ENCODE measurements at regions not wholly inside any gene's neighbourhood (a gene's known extent, or its start where the extent isn't known, plus 50 kb on each side); places are given as distances from the start of the nearest gene placed in this dataset.
"Not testable (repeated sequence)": the region's sequence is repeated elsewhere in the genome, so short reads cannot be mapped to it uniquely, and the experiment has no call there.

DNA sequence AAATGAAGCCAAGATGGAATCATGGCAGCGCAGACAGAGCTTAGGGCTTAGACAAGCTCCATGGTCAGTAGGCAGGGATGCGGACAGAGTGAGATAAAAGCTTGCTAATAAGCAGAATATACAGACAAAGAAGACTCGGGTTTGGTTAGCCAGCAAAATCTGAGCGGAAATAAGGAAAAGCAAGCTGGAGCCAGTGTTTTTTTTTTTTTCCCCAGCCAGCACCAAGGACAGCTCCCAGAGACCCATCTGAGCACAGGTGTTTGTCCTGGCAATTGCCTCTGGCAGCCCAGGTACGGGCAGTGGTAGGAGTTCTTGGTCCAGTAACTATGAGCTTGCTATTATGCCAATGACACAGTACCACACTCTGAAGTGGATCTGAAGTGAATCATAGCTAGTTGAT, 187.6 kb downstream of the ADCYAP1 start:
- no peak overlapping the region for H3K4me3 ChIP-seq (ENCODE audit: low read length)
- DNase-seq (ENCODE audit: low read depth), result no peak
- TF ChIP-seq, protein P1, sequence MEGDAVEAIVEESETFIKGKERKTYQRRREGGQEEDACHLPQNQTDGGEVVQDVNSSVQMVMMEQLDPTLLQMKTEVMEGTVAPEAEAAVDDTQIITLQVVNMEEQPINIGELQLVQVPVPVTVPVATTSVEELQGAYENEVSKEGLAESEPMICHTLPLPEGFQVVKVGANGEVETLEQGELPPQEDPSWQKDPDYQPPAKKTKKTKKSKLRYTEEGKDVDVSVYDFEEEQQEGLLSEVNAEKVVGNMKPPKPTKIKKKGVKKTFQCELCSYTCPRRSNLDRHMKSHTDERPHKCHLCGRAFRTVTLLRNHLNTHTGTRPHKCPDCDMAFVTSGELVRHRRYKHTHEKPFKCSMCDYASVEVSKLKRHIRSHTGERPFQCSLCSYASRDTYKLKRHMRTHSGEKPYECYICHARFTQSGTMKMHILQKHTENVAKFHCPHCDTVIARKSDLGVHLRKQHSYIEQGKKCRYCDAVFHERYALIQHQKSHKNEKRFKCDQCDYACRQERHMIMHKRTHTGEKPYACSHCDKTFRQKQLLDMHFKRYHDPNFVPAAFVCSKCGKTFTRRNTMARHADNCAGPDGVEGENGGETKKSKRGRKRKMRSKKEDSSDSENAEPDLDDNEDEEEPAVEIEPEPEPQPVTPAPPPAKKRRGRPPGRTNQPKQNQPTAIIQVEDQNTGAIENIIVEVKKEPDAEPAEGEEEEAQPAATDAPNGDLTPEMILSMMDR (conservative IDR thresholded peaks at IDR 0.05; ENCODE audit: low read length), result no peak

DNA sequence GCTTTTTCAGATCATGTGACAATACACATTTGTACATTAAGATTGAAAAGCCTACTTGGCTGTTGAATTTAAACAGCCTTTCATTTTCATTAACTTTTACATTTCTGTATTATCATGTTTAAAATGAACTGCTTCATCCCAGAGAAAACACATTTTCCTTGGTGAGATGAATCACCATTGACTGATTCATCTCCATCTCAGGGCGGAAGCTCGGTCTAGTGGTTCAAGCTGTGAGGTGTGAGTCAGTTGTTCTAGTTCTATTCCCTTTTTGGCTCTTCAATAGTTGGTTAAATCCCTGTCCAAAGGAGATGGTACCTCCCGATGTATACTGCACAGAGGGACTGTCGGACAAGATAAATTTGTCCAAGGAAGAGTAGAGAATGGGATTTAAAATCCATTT, 189.7 kb downstream of the ADCYAP1 start:
- DNase-seq (ENCODE audit: low read depth), result peak; percentile 39
- TF ChIP-seq, protein P1 (conservative IDR thresholded peaks at IDR 0.05; ENCODE audit: low read length), result no peak
- H3K4me3 ChIP-seq (ENCODE audit: low read length), result no peak overlapping the region

DNA sequence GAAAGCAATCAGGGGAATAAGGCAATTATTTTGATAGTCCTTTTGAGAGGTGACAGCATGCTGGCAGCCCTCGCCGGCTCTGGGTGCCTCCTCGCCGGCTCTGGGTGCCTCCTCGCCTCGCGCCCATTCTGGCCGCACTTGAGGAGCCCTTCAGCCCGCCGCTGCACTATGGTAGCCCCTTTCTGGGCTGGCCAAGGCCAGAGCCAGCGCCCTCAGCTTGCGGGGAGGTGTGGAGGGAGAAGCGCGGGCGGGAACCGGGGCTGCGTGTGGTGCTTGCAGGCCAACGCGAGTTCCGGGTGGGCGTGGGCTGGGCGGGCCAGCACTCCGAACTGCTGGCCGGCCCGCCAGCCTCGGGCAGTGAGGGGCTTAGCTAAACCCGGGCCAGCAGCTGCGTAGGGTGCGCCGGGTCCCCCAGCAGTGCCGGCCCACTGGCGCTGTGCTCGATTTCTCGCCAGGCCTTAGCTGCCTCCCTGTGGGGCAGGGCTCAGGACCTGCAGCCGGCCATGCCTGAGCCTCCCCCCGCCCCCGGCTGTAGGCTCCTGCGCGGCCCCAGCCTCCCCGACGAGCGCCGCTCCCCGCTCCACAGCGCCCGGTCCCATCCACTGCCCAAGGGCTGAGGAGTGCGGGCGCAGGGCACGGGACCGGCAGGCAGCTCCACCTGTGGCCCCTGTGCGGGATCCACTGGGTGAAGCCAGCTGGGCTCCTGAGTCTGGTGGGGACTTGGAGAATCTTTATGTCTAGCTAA, 193.5 kb downstream of the ADCYAP1 start:
- DNase-seq (ENCODE audit: low read depth); H3K4me3 ChIP-seq (ENCODE audit: low read length): not testable (repeated sequence)

DNA sequence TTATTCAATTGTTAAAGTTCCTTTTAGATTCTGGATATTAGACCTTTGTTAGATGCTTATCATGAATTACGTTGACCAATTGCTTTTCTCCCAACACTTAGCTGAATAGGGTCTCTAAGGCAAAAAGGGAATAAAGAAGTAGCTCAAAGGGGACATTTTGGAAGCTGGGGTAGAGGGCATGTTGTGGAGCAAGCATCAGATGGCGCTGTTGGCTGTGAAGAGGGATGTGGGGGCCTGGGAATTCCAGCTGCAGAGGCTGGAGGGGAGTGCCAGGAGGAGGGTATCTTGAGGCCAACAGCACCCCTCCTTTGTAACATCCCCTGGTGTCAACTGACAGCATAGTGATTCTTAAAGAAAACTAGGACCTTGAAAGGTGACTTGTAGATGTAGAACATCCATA, 198.2 kb downstream of the ADCYAP1 start:
- no peak for DNase-seq (ENCODE audit: low read depth)
- TF ChIP-seq, protein P1 (conservative IDR thresholded peaks at IDR 0.05; ENCODE audit: low read length), result no peak
- H3K4me3 ChIP-seq (ENCODE audit: low read length), result no peak overlapping the region

DNA sequence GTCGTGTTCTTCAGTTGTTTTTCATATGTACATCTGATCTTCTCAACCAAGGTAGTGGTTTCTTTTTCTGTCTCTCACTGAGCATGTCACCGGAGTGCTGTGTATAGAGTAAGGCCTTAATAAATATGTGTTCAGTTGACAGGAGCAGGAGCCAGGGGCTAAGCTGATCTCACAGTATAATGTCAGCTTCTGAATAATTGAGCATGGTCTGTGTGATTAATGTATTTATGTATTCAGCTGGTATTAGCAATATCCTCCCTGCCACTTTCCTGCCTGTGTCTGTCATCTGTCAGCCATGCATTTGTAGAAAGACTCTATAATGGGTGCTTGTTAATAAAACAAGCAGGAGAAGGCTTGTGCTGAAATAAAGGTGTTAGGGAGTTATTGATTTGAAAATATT, 198.9 kb downstream of the ADCYAP1 start:
- DNase-seq (ENCODE audit: low read depth), result no peak
- H3K4me3 ChIP-seq (ENCODE audit: low read length), result no peak overlapping the region
- TF ChIP-seq, protein P1 (conservative IDR thresholded peaks at IDR 0.05; ENCODE audit: low read length), result no peak

DNA sequence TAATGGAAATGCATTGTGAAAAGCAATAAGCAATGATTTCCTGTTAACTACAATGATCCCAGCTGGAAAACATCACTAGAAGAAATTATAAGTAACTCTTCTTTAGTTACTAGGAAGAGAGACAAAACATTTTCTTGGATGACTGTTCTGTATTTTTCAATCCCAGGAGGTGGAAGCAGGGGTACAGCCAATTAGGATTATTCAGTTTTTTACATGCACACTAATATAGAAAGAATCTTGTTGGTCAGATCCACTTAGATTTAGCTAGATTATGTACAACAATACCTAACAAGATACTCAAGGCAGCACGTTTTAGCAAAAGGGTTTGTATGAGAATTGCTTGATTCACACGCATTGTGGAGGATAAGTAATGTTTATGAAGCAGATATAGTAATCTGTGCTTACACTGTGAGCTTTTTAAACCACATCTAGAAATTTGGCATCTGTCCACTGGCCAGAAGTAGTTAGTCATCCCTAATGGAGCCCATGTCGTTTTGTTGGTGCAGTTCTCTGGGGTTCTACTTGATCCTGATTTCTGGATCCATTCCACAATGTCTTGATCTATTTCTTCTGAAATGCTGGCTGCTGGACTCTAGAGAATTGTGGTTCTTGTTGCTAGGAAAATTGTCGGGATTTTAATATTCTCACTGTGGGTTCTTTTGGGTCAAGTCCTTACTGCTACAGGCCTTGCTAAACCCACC, 199.7 kb downstream of the ADCYAP1 start:
- peak; percentile 29 for DNase-seq (ENCODE audit: low read depth)
- TF ChIP-seq, protein P1 (conservative IDR thresholded peaks at IDR 0.05; ENCODE audit: low read length), result no peak
- H3K4me3 ChIP-seq (ENCODE audit: low read length), result no peak overlapping the region

DNA sequence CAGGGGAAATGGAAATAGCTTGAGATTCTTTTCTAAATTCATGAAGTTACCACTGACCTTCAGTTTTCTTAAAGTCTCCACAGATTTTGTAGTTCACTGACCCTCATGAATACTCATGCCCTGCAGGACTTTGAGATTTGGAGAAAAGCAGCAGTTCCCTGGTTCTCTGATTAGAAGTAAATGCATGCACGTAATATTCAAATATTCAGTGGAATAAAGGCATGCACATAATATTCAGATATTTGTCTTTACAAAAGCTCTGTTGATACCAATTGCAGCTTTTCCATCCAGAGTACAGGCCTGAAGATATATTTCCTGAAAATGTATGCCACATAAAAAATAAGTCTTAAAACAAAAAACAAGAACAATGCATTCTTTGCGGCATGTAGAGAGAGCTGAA, 219.8 kb downstream of the ADCYAP1 start:
- DNase-seq (ENCODE audit: low read depth), result no peak
- H3K4me3 ChIP-seq (ENCODE audit: low read length), result no peak overlapping the region
- TF ChIP-seq, protein P1 (conservative IDR thresholded peaks at IDR 0.05; ENCODE audit: low read length), result no peak

Data from AG10803 (cell line).